HT1080 (cell line): ENCODE measurements at regions not wholly inside any gene's neighbourhood (a gene's known extent, or its start where the extent isn't known, plus 50 kb on each side); places are given as distances from the start of the nearest gene placed in this dataset.
"Not testable (repeated sequence)": the region's sequence is repeated elsewhere in the genome, so short reads cannot be mapped to it uniquely, and the experiment has no call there.

Experiments used
- DNase-seq: peaks from one replicate; pipeline ENCODE4 v3.0.0-alpha.2; 2015; ENCODE audit warnings: low read depth

DNA sequence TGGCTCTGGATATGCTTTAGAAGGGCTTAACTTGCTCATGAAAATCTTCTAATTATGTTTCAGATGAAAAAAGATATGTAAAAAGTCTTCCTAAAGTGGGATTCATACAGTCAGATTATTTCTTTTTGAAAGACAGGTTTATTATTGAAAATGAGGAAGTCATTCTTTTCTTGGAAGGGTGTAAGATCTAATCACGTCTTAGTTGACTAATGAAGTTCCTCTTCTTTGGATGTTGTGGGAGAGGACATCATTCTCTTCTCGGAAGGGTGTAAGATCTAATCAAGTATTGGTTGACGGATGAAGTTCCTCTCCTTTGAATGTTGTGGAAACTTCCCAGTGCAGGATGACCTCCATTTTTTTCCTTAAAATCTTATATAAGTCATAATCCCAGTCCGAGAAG, 74.9 kb downstream of the ALG10 start:
- DNase-seq: no peak

DNA sequence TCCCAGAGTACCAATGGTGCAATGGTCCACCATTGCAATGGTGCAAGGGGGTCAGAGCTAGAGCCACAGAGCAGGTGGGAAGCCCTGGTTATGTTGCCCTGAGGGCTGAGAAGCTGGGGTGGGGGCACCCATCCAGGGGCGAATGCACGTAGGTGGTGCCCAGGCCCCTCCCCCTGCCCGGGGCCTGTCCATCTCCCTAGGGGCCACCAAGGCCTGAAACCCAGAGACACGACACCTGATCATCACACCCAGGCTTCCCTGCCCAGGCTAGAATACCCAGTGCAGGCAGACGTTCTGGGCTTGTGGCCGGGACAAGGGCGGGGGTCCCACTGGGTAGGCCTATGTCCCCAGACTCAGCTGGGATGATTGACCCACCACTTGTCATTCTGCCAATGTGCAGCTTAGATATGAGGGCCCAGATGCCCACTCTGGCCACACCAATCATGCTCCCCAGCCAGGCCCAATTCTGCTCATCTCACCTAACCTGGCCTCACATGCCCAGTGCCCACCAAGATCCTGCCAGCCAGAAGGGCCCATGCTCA, 83.2 kb downstream of the ALG10 start:
- no peak for DNase-seq

DNA sequence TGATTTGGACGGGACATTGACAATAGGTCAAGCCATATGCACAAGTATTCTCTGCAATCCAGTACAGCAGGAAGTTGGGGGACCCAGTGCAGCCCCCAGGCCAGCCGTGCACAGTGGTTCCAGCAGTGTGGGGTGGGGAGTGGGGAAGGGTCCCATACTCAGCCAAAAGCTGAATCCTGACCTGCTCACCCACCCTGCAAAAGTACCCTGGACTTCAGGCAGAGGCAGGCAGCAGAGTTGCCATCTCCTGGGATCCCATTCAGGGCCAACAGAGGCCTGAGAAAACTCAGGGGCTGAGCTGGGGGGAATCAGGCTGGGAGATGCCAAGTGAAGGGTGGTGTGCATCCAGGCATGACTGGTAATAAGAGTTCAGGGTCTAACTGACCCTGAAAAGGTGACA, 83.9 kb downstream of the ALG10 start:
- no peak for DNase-seq

DNA sequence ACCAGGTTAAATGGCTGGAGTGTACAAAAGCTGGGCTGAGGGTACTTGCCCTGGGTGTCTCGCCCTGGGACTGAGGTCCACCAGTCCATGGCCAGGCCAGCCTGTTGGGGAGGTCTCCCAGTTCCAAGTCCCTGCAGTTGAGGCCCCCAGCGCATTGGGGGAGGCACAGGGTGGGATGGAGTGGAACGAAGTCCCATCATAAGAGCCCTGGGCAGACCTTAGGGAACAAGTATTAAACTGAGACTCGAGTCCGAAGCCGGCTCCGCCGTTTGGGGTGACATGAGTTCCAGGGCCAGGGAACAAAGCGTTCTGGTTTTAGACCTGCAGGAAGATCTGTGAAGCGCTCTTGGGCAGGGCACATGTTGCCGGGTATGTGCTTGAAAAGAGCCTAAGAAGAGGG, 84.7 kb downstream of the ALG10 start:
- DNase-seq: no peak

DNA sequence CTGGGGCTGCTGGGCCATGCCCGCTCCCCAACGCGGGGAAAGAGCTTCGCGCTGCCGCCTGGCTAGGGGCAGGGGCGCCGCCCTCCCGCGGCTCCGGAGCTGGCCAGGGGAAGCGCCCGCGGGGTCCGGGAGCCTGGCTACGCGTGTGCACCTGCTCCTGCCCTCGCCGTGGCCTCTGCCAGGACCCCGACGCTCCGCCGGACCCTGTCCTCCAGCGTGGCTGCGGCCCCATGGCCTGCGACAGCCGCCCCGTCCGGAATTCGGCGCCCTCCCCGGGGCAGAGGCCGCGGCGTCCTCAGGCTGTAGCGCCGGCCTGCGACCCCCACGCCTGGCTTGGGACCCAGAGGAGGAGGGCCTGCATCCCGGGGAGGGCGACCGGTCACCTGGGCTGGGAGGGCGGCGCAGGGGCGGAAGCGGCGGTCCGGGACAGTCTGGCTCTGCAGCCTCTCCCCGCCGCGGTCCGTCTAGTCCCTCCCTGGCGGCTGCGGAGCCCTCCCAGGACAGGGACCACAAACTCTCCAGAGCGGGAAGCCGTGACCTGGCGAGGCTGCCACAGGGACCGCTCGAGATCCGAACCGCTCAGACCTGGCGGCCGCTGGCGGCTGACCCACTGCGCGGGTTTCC, 85.6 kb downstream of the ALG10 start:
- DNase-seq: no peak

DNA sequence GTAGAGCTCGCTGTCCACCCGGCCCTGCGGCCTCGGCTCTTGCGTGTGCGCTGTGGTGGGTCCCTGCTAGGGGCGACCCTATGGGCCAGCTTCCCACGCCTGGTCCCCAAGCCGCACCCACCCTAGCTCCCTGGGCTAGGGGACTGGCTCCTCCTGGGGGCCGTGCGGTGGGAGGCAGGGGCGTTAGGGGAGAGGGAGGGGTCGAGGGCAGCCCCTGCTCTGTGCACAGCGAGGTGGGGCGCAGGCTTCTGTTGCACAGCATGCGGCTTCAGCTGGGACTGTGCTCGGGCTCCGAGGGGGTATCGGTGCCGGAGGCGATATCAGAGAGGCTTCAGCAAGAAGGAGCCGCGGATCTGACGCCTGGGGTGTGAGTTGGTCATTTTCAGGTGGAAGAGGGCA, 86.1 kb downstream of the ALG10 start:
- DNase-seq: no peak

DNA sequence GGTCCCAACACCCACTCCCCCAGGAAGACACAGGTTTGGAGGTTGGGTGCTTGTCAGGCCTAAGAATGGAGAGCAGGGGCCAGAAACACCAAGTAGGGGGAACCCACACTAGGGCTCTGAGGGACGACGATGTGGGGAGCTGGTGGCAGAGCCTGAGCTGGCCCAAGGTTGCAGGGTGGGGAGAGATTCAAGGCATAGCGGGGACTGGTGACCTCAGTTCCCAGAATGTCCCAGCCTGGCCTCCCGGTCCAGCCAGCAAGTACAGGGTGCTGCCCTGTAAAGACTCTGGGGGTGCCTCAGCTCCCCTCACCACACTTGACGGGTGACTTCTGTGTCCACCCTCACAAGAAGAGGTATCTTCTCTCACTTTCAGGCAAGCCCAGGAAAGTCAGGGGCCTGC, 86.7 kb downstream of the ALG10 start:
- DNase-seq: no peak

DNA sequence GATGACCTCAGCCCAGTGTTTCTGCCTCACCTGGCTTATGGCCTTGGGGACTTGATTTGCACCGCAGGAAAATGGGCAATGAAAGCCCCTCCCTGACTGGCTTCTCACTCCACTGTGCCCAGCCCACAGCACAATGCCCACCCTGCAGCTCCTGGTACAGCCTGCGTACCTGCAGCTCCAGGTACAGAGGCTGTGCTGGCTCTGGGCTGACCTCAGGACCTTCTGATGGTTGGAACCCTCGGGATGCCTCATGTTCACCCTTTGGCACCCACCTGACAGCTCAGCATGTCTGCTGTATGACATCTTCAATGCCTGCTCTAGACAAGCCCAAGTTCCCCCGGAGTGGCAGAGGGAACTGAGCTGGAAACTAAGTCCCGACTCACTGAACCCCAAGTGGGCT, 87.1 kb downstream of the ALG10 start:
- DNase-seq: no peak

DNA sequence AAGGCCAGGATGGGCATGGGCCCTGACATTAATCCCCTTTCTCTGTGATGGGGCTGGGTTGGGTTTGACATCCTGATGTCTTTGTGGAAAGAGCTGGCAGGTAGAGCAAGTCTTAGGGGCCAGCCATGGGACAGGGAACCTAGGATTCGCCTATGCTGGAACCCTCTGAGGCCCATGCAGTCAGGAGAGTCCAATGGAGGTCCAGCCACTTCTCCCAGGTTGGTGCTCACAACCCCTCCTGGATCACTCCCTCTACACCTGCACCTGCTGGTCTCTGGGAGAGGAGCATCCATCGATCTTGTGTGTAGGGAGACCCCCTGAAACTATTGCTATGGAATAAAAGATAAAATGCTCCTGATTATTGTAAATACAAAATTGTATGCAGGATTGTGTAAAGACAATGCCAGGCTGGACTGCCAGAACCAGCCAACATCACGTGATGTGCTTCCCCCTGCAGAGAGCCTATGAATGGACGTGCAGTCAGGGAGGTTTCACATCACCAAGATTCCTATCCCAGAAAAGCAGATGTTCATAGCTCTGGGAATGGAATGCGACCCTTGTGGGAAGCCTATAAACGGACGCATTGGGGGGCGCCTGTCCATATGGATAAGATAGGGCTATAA, 87.7 kb downstream of the ALG10 start:
- not testable (repeated sequence) for DNase-seq

DNA sequence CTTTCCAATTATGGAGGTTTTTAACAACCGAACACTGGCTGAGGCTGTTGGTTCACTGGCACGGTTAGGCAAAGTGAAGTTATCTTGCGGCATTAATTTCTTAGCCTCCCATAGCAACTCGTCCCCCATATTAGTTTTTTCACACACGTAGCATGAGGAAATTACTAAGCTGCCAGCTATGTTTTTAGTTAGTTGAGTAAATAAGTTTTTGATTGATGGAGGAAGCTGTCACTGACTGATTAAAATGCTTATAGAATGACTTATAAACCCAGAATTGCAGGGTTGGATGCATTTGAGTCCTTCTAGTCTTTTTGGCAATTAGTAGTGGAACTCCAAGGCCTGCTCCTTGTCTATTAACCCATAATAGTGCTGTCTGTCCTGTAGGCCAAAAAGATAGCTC, 97.1 kb downstream of the ALG10 start:
- no peak for DNase-seq

DNA sequence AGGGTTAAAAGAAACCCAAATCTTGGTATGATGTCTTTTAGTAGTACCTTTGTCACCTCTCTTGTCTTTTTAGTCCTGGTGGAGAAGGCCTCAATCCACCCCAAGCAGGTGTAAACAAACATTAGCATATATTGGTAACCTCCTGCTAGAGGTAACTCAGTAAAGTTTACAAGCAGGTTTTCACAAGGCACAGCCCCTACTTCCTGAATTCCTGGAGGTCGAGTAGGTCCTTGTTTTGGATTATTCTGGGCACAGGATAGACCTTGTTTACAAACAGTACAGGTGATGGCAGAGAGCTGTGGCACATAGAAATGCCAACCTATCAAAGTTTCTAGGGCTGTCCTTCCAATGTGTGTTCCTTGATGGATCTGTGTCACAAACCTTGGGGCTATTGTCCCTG, 99.1 kb downstream of the ALG10 start:
- no peak for DNase-seq

DNA sequence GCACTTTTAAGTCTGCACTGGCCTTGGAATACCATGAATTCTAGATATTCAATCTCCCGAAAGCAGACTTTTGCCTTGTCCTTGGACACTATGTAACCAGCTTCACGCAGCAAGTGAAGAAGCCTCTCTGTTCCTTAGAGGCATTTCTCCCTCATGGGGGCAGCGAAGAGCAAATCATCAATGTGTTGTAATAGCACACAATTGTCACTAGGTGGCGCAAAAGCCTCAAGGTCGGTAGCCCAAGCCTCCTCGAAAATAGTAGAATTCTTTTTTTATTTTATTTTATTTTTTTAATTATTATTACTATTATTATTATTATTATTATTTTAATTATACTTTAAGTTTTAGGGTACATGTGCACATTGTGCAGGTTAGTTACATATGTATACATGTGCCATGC, 100.8 kb downstream of the ALG10 start:
- peak; percentile 60 for DNase-seq

DNA sequence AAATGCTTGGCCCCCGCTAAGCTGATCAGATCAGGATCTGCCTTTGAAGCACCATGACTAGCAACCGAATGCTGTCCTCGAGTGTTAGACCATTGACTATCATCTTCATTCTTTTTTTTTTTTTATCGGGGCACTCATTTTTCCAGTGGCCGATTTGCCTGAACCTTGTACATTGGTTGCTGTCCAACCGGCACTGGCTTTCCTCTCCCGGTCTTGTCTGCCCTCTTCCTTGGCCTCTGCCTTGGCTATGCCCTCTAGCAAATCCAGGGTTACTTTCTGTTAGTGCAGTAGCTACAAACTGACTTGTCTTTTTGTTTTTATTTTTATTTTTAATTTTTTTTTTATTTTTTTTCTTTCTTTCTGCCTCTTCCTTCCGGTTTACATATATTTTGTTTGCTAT, 102.3 kb downstream of the ALG10 start:
- no peak for DNase-seq

DNA sequence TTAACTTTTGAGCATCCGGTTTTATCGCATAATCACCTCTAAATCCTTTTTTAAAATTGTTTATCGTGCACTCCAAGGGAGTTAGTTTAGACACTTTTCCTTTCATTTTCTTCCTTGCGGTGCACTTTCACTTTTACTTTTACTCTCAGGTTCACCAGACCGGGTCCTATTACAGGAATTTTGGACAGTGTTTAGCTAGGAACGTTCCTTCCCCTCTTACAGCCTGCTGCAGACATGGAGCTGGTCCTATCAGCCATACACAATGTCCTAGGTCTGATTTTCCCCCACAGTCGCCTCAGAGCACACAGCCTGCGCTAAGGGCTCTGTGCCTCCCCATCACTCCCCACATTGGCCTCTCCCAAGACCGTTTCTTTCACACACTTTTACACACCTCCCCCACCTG, 103.9 kb downstream of the ALG10 start:
- DNase-seq: no peak

DNA sequence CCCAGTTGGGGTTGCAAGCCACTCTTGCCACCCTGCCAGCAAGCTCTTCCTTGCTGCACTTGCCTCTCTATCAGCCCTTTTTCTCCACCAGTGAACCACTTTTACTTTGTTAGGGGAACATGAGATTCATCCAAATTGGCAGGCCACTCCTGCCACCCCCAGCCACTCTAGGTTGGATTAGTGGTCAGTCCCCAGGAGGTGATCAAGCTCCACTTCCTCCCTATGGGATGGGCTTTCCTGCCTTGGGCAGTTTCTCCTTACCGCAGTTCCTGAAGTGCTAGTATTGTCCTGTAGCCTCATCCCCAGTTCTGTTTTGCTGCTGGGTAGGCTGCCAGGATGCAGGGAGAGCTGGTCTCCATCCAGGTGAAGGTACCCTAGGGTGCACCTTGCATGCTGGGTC, 104.5 kb downstream of the ALG10 start:
- DNase-seq: no peak

DNA sequence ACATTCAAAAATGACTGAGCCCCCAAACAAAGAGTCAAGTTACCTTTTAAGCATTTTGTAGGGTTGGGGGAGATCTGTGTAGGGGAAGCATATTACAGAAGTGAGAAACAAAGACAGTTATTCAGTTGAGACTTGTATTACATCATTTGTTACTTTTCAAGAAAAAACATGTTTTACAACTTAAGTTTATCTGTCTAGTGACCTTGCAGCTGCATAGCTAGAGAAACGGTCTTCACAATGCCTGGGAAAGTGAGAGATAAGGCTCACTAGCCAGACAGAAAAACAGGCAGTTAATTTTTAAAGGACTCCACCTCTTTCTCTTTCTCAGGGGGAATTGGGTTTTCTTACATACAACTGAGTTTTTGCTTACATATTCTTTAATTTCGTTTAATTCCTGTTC, 105.1 kb downstream of the ALG10 start:
- DNase-seq: not testable (repeated sequence)

DNA sequence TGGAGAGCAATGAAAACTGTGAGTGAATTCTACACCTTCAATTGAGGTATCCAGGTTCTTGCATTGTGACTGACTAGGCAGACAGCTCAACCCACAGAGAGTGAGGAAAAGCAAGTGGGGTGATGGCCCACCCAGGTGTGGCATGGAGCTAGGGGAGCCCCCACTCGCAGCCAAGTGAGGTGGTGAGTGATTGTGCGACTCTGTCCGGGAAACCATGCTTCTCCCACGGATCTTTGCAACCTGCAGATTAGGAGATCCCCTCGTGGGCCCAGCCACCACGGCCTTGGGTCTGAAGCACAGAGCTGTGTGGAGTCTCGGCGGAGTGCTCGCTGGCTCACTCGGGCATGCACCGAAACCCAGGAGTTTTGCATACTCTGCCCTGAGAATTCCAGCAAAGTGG, 120.1 kb downstream of the ALG10 start:
- DNase-seq: no peak

DNA sequence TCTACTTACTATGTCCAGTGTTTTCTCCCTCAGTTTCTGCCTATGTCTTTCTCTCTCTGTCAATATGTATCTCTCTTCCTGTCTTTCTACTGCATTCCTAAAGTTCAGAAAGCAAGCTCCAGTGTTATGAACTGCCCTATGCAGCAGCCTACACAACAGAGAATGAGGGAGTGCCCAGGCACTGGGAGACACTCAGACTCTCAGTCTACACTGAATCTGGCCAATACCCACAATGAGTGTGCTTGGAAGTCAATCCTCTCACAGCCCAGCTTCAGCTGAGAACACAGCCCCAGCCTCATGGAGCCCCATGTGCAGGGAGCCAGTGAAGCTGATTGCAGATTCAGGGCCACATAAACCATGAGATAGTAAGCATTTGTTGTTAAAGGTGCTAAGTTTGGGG, 128.7 kb downstream of the ALG10 start:
- DNase-seq: no peak

DNA sequence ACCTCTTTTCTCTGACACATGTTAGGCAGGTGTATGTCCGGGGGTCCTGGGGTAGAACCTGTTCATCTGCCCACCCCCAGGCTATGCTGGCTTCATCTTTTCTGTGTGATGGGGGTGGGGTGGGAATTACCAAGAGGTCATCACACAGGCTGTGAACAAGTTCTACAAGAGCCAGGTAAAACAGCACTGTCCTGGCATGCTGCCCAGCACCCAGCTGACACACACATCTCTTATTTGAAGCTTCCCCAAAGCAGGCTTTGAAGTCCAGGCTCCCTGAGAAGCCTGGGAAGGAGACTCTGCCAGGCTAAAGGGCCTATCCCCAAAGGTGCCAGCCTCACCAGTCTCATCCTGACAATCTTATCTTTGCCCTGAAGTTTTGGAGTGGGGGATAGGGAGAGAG, 141.1 kb downstream of the ALG10 start:
- no peak for DNase-seq

DNA sequence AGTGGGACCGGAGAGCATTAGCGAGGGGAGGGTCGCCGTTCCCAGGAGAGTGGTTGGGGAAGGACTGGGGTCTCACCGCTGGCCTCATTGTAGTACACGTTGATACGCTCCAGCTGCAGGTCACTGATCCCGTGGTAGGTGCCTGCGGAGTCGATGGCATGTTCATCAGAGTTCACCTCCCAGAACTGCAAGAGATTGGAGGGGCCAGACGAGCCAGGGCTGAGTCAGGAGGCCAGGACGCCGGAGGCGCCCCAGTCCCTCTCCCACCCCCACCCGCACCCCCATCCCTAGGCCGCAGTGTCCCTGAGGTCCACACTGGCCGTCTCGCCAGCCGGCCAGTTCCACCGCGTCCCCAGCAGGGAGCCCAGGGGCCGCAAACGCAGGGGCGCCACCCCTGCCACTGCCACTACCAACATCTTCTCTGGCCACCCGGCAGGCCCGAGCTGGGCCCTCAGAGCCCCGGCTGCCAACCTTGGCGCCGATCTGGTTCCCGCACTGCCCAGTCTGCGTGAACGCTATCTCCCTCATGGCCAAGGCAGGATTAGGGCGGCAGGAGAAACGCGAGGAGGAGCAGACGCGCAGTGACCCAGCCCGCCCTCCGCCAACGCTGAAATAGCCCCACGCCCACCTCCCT, 144.2 kb downstream of the ALG10 start:
- no peak for DNase-seq

DNA sequence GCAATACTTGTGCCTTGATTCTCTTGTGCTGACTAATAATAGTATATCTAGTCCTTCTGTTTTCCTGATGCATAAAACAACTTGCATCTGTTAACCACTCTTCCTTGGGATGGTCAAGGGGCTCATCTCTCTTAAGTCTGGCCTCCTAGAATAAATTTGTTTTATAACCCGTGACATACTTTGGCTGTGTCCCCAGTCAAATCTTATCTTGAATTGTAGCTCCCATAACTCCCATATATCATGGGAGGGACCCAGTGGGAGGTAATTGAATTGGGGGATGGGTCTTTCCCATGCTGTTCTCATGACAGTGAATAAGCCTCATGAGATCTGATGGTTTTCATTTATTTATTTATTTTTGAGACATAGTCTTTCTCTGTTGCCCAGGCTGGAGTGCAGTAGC, 146.2 kb downstream of the ALG10 start:
- DNase-seq: not testable (repeated sequence)

DNA sequence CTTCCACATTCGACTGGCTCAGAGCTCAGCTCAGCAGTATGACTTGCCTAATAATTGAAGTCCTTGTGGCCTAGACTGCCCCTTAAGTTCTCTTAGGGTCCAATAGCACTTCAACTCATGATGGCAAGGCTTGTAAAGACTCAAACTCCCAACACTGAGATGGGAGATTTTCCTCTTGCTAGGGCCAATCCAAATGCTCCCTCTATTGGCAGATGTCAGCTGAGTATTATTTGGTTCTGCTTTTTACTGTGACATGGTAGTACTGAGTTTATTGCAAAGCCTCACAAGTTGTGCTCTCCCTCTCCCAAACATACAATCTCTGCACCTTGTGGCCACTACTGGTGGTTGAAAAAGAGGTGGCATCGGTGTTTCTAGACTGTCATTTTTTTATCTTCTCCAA, 164.2 kb downstream of the ALG10 start:
- DNase-seq: no peak

DNA sequence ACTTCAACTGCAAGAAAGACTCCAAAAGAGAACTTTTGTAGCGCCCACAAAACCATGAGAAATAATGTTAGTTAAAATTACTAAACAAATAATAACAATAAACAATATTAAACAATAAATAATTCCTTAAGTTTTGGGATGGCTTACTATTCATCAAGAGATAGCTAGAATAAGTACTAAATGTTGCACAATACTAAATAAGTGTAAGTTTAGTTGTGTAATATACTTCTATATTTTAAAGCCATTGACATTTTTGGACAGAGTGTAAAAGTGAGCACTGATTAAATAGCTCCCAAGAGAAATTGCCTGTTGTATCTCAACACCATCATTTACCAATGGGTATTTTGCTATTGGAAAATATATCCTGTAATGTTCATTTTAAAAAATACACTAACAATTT, 166.7 kb downstream of the ALG10 start:
- no peak for DNase-seq
